ENCODE measurements at regions not wholly inside any gene's neighbourhood (a gene's known extent, or its start where the extent isn't known, plus 50 kb on each side); places are given as distances from the start of the nearest gene placed in this dataset.

DNA sequence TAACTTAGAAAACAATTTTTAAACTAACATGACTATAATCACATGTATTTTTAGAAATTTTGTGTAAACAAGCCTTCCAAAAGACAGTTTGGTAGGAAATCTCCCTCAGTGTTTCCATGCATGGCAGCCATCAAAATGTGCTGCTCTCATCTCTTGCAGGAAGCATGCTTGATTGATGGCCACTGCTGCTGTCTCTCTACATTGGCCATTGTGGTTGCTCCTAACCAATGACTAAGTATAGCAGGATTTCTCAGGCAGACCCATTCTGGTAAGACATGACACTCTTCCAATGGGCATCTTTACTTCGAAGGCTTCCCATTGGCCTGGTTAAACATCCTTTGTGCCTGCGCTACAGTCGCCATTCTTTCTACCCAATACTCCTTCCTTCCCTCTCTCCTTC, 78.9 kb upstream of the GUCY1A1 start (continued):
- TF ChIP-seq, protein P1, sequence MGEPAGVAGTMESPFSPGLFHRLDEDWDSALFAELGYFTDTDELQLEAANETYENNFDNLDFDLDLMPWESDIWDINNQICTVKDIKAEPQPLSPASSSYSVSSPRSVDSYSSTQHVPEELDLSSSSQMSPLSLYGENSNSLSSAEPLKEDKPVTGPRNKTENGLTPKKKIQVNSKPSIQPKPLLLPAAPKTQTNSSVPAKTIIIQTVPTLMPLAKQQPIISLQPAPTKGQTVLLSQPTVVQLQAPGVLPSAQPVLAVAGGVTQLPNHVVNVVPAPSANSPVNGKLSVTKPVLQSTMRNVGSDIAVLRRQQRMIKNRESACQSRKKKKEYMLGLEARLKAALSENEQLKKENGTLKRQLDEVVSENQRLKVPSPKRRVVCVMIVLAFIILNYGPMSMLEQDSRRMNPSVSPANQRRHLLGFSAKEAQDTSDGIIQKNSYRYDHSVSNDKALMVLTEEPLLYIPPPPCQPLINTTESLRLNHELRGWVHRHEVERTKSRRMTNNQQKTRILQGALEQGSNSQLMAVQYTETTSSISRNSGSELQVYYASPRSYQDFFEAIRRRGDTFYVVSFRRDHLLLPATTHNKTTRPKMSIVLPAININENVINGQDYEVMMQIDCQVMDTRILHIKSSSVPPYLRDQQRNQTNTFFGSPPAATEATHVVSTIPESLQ (CRISPR knock-in tag; IDR thresholded peaks at IDR 0.05): no peak

DNA sequence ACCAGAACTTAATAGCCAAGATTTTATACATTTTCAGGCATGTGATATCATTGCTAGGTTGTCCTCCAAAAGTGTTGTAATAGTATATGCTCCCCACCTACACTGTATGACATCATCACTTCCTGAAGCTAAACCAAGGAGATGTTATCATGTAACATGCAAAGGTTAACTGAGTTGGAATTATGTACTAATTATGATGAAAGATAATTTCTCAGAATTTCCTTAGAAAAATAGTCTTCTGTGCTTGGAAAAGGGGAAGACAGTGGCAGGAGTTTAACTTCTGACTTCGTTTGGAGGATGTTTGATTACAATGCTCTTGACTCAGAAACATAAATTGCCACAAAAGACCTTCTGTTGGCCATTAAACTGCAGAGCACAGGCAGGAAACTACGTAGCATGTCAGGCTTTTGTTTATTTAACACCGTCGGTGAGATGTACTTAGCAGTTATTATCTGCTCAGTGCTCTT, 83.6 kb upstream of the GUCY1A1 start:
- no peak for FAIRE-seq

More for the DNA sequence above, 83.6 kb upstream of the GUCY1A1 start:
- in situ Hi-C loops (cut with MboI): no loop called here
- Histone ChIP-seq H3K36me3 (ENCODE audit: control insufficient read depth, insufficient read depth, low read length) (no peaks in the 10 kb centered on the region), H3K9me1 (ENCODE audit: control insufficient read depth, insufficient read depth, low read length) (no peaks in the 10 kb centered on the region), H3K27ac (ENCODE audit: extremely low read depth, low read depth, low read length) (no peak overlapping the region), H4K20me1 (replicated peaks; ENCODE audit: control insufficient read depth, insufficient read depth, low read length) (no peaks in the 10 kb centered on the region), H2AFZ (ENCODE audit: low read depth, low read length) (no peak overlapping the region), H3K4me1 (replicated peaks in 1 of 2; ENCODE audit: control insufficient read depth in 2 of 2, insufficient read depth in 2 of 2, low read length in 2 of 2) (no peaks in the 10 kb centered on the region), H3K4me3 (no peak overlapping the region), H3K27me3 (ENCODE audit: control insufficient read depth in 2 of 2, insufficient read depth in 2 of 2, low read length in 2 of 2) (no peaks in the 10 kb centered on the region), H3K4me2 (ENCODE audit: insufficient read depth, low read length) (no peak overlapping the region), H3K79me2 (ENCODE audit: control insufficient read depth, insufficient read depth, low read length) (no peaks in the 10 kb centered on the region), H3K9ac (ENCODE audit: insufficient read depth in 1 of 2, low read depth in 2 of 2, low read length in 2 of 2) (no peak overlapping the region), H3K9me3 (replicated peaks; ENCODE audit: control insufficient read depth, insufficient read depth, low read depth, low read length) (no peaks in the 10 kb centered on the region)
- ChIA-PET CTCF (ENCODE audit: low intra/inter-chr PET ratio) (no interaction called here), POLR2A (no interaction called here)
- intact Hi-C loops (cut with micrococcal nuclease): no loop called here
- TF ChIP-seq SMARCC2 (IDR thresholded peaks at IDR 0.05; ENCODE audit: low read depth): no peak
- no peak for TF ChIP-seq HEY1 (CRISPR knock-in tag; IDR thresholded peaks at IDR 0.05; ENCODE audit: borderline replicate concordance)
- no peak for TF ChIP-seq SMAD3 (CRISPR knock-in tag; conservative IDR thresholded peaks at IDR 0.05)
- no peak for TF ChIP-seq PPARD (CRISPR knock-in tag; IDR thresholded peaks at IDR 0.05)
- TF ChIP-seq ZNF668 (CRISPR knock-in tag; IDR thresholded peaks at IDR 0.05): no peak
- TF ChIP-seq CHD1 (IDR thresholded peaks at IDR 0.05; ENCODE audit: low read length): no peak
- TF ChIP-seq STAT5A (IDR thresholded peaks at IDR 0.05; ENCODE audit: borderline replicate concordance, low read length): no peak
- TF ChIP-seq, protein P2, sequence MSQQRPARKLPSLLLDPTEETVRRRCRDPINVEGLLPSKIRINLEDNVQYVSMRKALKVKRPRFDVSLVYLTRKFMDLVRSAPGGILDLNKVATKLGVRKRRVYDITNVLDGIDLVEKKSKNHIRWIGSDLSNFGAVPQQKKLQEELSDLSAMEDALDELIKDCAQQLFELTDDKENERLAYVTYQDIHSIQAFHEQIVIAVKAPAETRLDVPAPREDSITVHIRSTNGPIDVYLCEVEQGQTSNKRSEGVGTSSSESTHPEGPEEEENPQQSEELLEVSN (IDR thresholded peaks at IDR 0.05; ENCODE audit: borderline replicate concordance in 1 of 2, extremely low read depth in 1 of 2, insufficient read depth in 1 of 2, insufficient read length in 1 of 2, low read depth in 1 of 2, low read length in 1 of 2, poor library complexity in 1 of 2, severe bottlenecking in 1 of 2): no peak
- no peak for TF ChIP-seq ILF3 (IDR thresholded peaks at IDR 0.05; ENCODE audit: borderline replicate concordance)
- no peak for TF ChIP-seq ZNF740 (CRISPR knock-in tag; IDR thresholded peaks at IDR 0.05)
- TF ChIP-seq ZNF740 (tag; IDR thresholded peaks at IDR 0.05): no peak
- no peak for TF ChIP-seq TAF9B (IDR thresholded peaks at IDR 0.05; ENCODE audit: partially characterized antibody)
- TF ChIP-seq ZSCAN29 (IDR thresholded peaks at IDR 0.05): no peak
- no peak for TF ChIP-seq ZNF696 (CRISPR knock-in tag; conservative IDR thresholded peaks at IDR 0.05)
- 0% methylated on average over 4 of the region's 4 CpGs for WGBS (ENCODE audit: insufficient coverage, low coverage, missing lambda C conversion rate)
- ATAC-seq (no peak), DNase-seq (ENCODE audit: extremely low read depth in 1 of 4, low spot score in 3 of 4) (no peak)
- BruUV-seq (replicated peaks): no TSS peak

Measured in K562 (cell line).